RWPE2 (cell line): ENCODE measurements at regions not wholly inside any gene's neighbourhood (a gene's known extent, or its start where the extent isn't known, plus 50 kb on each side); places are given as distances from the start of the nearest gene placed in this dataset.
"Not testable (repeated sequence)": the region's sequence is repeated elsewhere in the genome, so short reads cannot be mapped to it uniquely, and the experiment has no call there.

Experiments
- ATAC-seq: fragments of 200-7000 bp; cut with Tn5 transposase; 3 replicates; pipeline ENCODE4 v1.9.1; 2021; ENCODE audit warnings: low read depth
- DNase-seq: peaks from one replicate; pipeline ENCODE4 v3.0.0-alpha.2; 2020; ENCODE audit warnings: low spot score
- H3K27ac ChIP-seq: fragments of 450-650 bp; 2 replicates; pipeline ENCODE4 v1.5.1; 2017; ENCODE audit warnings: mild to moderate bottlenecking; ENCODE audit not compliant: poor library complexity, severe bottlenecking
- H3K27me3 ChIP-seq: fragments of 250-450 bp; sonication (Bioruptor Pico); 2 replicates; pipeline ENCODE4 v1.5.1; 2021; ENCODE audit warnings: mild to moderate bottlenecking, moderate library complexity; ENCODE audit not compliant: insufficient read depth, poor library complexity, severe bottlenecking
- H3K36me3 ChIP-seq: fragments of 250-450 bp; sonication (Bioruptor Pico); 2 replicates; pipeline ENCODE4 v1.5.1; 2020; ENCODE audit warnings: low read depth, mild to moderate bottlenecking, moderate library complexity
- H3K4me1 ChIP-seq: fragments of 250-450 bp; sonication (Bioruptor Pico); 2 replicates; pipeline ENCODE4 v1.5.1; 2021; ENCODE audit warnings: mild to moderate bottlenecking, moderate library complexity; ENCODE audit not compliant: insufficient read depth, poor library complexity, severe bottlenecking
- H3K4me3 ChIP-seq: fragments of 250-450 bp; sonication (Bioruptor Pico); 2 replicates; pipeline ENCODE4 v1.5.1; 2021; ENCODE audit warnings: mild to moderate bottlenecking, moderate library complexity; ENCODE audit not compliant: severe bottlenecking
- H3K9me3 ChIP-seq: fragments of 250-450 bp; sonication (Bioruptor Pico); 2 replicates; pipeline ENCODE4 v1.5.1; 2021; ENCODE audit warnings: mild to moderate bottlenecking, moderate library complexity; ENCODE audit not compliant: severe bottlenecking
- TF ChIP-seq, protein P1 (sequence below): fragments of 450-650 bp; IDR thresholded peaks from one replicate; pipeline ENCODE4 v1.5.1; 2017; ENCODE audit warnings: mild to moderate bottlenecking, moderate library complexity; ENCODE audit not compliant: poor library complexity, severe bottlenecking

GRCh38 chr10:121374121-121374520 lies 224.1 kb downstream of the FGFR2 start:
- no peaks in the 10 kb centered on the region for H3K4me1 ChIP-seq
- TF ChIP-seq, protein P1, sequence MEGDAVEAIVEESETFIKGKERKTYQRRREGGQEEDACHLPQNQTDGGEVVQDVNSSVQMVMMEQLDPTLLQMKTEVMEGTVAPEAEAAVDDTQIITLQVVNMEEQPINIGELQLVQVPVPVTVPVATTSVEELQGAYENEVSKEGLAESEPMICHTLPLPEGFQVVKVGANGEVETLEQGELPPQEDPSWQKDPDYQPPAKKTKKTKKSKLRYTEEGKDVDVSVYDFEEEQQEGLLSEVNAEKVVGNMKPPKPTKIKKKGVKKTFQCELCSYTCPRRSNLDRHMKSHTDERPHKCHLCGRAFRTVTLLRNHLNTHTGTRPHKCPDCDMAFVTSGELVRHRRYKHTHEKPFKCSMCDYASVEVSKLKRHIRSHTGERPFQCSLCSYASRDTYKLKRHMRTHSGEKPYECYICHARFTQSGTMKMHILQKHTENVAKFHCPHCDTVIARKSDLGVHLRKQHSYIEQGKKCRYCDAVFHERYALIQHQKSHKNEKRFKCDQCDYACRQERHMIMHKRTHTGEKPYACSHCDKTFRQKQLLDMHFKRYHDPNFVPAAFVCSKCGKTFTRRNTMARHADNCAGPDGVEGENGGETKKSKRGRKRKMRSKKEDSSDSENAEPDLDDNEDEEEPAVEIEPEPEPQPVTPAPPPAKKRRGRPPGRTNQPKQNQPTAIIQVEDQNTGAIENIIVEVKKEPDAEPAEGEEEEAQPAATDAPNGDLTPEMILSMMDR = no peak
- H3K36me3 ChIP-seq = no peaks in the 10 kb centered on the region
- no peak overlapping the region for H3K4me3 ChIP-seq
- no peak for DNase-seq
- no peaks in the 10 kb centered on the region for H3K9me3 ChIP-seq
- no peak overlapping the region for H3K27ac ChIP-seq
- ATAC-seq = no peak
- no peaks in the 10 kb centered on the region for H3K27me3 ChIP-seq

- TF ChIP-seq, protein P1 = no peak
- no peaks in the 10 kb centered on the region for H3K36me3 ChIP-seq
- no peaks in the 10 kb centered on the region for H3K9me3 ChIP-seq
- ATAC-seq (no peak), DNase-seq (no peak)
- no peaks in the 10 kb centered on the region for H3K4me1 ChIP-seq
- no peak overlapping the region for H3K4me3 ChIP-seq
- H3K27me3 ChIP-seq = no peaks in the 10 kb centered on the region
- no peak overlapping the region for H3K27ac ChIP-seq
Measured at GRCh38 chr10:121375172-121375571, 223.1 kb downstream of the FGFR2 start.

GRCh38 chr10:121378251-121378801 lies 219.9 kb downstream of the FGFR2 start:
- ATAC-seq = no peak

GRCh38 chr10:121379013-121379412 lies 219.2 kb downstream of the FGFR2 start:
- ATAC-seq (no peak), DNase-seq (no peak)
- Histone ChIP-seq H3K27me3 (no peaks in the 10 kb centered on the region), H3K27ac (no peak overlapping the region), H3K36me3 (no peaks in the 10 kb centered on the region), H3K4me1 (no peaks in the 10 kb centered on the region), H3K9me3 (no peaks in the 10 kb centered on the region), H3K4me3 (no peak overlapping the region)
- TF ChIP-seq, protein P1 = no peak

More at GRCh38 chr10:121378251-121378801, 219.9 kb downstream of the FGFR2 start:
- Histone ChIP-seq H3K27me3 (no peaks in the 10 kb centered on the region), H3K27ac (no peak overlapping the region), H3K4me1 (no peaks in the 10 kb centered on the region), H3K36me3 (no peaks in the 10 kb centered on the region), H3K4me3 (no peak overlapping the region), H3K9me3 (no peaks in the 10 kb centered on the region)
- DNase-seq = no peak
- TF ChIP-seq, protein P1 = no peak

DNA sequence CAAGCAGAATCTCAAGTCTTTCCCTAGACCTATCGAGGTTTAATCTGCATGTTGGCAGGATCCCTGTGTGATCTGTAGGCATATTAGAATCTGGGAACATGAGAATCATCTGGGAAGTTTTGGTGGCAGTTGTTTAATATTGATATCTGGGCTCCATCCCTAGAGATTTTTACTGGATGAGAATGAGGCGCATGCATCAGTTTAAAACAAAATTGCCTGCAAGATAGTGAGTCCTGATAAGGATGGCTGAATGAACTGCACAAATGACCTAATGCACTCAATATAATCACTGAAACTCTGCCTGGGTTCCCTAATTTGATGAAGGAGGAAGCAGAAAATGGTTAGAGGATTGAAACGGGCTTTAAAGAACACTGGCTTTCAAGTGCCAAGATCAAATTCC lies 218.0 kb downstream of the FGFR2 start:
- no peak for DNase-seq
- Histone ChIP-seq H3K27ac (no peak overlapping the region), H3K4me1 (no peaks in the 10 kb centered on the region), H3K27me3 (no peaks in the 10 kb centered on the region), H3K36me3 (no peaks in the 10 kb centered on the region), H3K9me3 (no peaks in the 10 kb centered on the region), H3K4me3 (no peak overlapping the region)
- TF ChIP-seq, protein P1 = no peak
- no peak for ATAC-seq

- not testable (repeated sequence) for H3K27ac ChIP-seq, H3K4me3 ChIP-seq, H3K27me3 ChIP-seq, DNase-seq, H3K9me3 ChIP-seq, H3K36me3 ChIP-seq, ATAC-seq, H3K4me1 ChIP-seq
Measured at GRCh38 chr10:121382029-121382520, 216.2 kb downstream of the FGFR2 start.
